ENCODE measurements at regions not wholly inside any gene's neighbourhood (a gene's known extent, or its start where the extent isn't known, plus 50 kb on each side); places are given as distances from the start of the nearest gene placed in this dataset.

DNA sequence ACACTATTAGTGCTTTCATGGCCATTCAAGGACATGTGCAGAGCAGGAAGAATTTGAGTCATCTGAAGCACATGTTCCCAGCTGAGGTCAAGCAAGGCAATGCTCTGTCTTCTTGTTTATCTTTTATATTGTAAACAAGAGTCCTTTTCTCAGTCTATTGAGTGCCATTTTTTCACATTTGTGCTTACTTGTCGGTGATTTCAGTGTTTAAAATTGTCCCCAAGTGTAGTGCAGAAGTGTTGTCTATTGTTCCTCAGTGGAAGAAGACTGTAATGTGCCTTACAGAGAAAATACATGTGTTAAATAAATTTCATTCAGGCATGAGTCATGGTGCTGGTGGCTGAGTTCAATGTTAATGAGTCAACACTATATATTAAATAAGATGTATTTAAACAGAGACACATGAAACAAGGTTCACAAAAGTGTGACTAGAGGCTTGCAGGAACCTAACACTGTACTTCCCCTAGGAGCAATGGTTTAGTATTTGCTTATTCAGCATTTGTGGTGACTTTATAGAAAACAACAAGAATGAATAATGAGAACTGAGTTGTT, 391.1 kb downstream of the LRIG3 start:
- DNase-seq (ENCODE audit: low spot score) = no peak
- H3K4me1 ChIP-seq = no peaks in the 10 kb centered on the region
- no peak overlapping the region for H3K4me3 ChIP-seq
- no peaks in the 10 kb centered on the region for H3K9me3 ChIP-seq
- no peaks in the 10 kb centered on the region for H3K27me3 ChIP-seq
- H3K27ac ChIP-seq = no peak overlapping the region
- no peaks in the 10 kb centered on the region for H3K36me3 ChIP-seq
- TF ChIP-seq, protein P1, sequence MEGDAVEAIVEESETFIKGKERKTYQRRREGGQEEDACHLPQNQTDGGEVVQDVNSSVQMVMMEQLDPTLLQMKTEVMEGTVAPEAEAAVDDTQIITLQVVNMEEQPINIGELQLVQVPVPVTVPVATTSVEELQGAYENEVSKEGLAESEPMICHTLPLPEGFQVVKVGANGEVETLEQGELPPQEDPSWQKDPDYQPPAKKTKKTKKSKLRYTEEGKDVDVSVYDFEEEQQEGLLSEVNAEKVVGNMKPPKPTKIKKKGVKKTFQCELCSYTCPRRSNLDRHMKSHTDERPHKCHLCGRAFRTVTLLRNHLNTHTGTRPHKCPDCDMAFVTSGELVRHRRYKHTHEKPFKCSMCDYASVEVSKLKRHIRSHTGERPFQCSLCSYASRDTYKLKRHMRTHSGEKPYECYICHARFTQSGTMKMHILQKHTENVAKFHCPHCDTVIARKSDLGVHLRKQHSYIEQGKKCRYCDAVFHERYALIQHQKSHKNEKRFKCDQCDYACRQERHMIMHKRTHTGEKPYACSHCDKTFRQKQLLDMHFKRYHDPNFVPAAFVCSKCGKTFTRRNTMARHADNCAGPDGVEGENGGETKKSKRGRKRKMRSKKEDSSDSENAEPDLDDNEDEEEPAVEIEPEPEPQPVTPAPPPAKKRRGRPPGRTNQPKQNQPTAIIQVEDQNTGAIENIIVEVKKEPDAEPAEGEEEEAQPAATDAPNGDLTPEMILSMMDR (IDR thresholded peaks at IDR 0.05) = no peak

DNA sequence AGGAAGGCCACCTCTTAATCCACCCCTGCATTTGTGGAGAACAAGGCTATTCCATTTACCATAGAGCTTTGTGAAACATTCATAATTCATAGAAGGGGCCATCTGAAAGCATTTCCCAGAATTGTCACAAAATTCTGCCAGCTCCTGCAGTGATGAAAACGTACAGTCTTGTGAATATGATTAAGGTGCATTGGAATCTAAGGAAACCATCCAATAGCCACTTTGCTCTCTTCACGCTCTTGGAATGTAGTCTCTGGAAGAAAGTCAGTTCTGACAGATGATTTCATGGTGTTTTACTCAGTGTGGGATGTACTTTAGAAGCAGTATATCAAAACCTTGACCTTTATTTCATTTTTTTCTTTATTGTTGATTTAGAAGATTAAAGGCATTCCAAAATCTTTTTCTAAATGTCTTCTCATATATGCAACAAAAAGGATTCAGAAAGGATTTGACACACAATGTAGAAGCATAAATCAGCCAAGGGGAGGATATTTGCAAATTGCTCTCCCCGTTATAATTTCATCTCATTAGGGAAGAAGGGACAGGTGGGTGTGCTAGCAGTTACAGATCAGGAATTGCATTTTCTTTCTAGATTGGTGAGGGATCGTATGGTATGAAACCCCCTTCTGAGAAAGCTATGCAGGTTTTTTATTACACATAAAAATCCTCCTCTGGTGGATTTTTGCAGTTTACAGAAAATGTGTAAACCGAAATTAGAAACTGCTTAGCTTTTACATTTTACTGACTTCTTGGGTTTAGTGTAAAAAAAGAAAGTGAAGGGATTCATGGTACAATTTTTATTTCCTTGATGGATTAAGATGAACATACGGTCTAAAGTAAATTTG, 390.2 kb downstream of the LRIG3 start:
- no peak overlapping the region for H3K4me3 ChIP-seq
- TF ChIP-seq, protein P1 (IDR thresholded peaks at IDR 0.05) = no peak
- DNase-seq (ENCODE audit: low spot score) = no peak
- no peaks in the 10 kb centered on the region for H3K4me1 ChIP-seq
- no peaks in the 10 kb centered on the region for H3K27me3 ChIP-seq
- H3K27ac ChIP-seq = no peak overlapping the region
- H3K36me3 ChIP-seq = no peaks in the 10 kb centered on the region
- H3K9me3 ChIP-seq = no peaks in the 10 kb centered on the region

DNA sequence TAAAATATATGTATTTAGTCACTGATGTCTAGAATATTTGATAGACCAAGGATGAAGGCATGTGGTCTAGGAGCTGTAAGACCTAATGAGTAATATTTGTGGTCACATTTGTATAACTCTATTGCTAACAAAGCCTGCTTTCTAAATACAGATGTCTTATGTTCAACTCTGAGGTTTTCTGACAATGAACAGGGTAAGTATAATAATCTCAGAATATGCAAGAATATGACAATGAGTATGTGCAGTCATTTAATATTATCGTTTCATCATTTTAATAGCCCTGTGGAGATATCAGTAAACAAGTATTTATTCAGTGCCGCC, 389.6 kb downstream of the LRIG3 start:
- TF ChIP-seq, protein P1 (IDR thresholded peaks at IDR 0.05) = no peak
- Histone ChIP-seq H3K27ac (no peak overlapping the region), H3K36me3 (no peaks in the 10 kb centered on the region)

DNA sequence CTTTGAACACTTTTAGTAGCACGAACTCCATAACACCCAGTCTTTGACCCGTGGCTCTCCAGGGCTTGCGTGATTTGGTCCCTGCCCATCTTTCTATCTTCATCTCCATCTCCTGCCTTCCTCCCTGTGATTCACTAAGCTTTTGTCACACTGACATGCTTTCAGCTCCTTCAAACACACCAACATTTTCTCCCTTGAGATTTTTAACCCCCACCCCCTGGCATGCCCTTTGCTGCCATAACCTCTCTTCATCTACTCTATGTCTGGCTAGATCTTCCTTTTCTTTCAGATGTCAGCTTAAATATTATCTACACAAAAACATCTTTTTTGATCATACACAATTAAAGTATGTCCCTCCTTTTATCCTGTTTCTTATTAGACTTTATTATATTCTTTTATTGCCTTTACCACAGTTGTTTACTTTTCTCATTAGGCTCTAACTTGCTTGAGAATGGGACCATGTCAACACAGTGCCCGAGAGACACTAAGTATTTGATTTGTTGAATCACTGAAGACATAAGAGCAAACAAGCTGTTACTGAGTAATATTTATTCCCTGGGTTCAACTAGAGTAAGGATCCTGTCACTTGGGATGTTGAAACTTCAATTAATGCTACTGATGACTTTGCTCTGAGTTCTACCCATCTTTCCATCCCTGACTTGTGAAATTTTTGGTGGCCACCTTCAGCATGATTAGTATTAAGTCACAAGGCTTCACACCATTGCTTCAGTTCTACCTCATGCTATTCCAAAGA, 387.3 kb downstream of the LRIG3 start:
- no peaks in the 10 kb centered on the region for H3K27me3 ChIP-seq
- no peak for DNase-seq (ENCODE audit: low spot score)
- H3K9me3 ChIP-seq = no peaks in the 10 kb centered on the region
- no peaks in the 10 kb centered on the region for H3K36me3 ChIP-seq
- no peak overlapping the region for H3K27ac ChIP-seq
- no peaks in the 10 kb centered on the region for H3K4me1 ChIP-seq
- TF ChIP-seq, protein P1 (IDR thresholded peaks at IDR 0.05) = no peak
- no peak overlapping the region for H3K4me3 ChIP-seq

More for the DNA sequence above, 389.6 kb downstream of the LRIG3 start:
- H3K9me3 ChIP-seq = no peaks in the 10 kb centered on the region
- no peaks in the 10 kb centered on the region for H3K4me1 ChIP-seq
- no peaks in the 10 kb centered on the region for H3K27me3 ChIP-seq
- no peak overlapping the region for H3K4me3 ChIP-seq
- no peak for DNase-seq (ENCODE audit: low spot score)

DNA sequence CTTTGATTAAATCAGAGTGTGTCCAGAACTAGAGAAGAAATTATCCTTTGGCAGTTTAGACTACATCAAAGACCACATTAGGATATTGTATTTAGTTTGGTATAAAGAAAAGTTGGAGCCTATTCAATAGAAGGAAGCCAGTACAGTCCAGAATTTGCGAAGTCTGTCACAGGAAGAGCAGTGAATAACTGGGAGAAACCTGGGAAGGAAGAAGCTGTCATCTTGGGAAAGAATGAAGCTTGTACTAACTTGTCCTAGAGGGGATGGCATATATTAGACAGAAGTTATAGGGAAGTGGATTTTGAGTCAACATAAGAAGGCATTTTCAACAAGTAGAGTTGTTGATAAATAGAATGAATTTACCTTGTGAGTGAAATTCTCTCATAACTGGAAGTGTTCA, 386.7 kb downstream of the LRIG3 start:
- no peak overlapping the region for H3K4me3 ChIP-seq
- no peaks in the 10 kb centered on the region for H3K36me3 ChIP-seq
- H3K27ac ChIP-seq = no peak overlapping the region
- H3K27me3 ChIP-seq = no peaks in the 10 kb centered on the region
- no peaks in the 10 kb centered on the region for H3K4me1 ChIP-seq
- DNase-seq (ENCODE audit: low spot score) = no peak
- H3K9me3 ChIP-seq = no peaks in the 10 kb centered on the region
- TF ChIP-seq, protein P1 (IDR thresholded peaks at IDR 0.05) = no peak
